Spleen (tissue), 11 donors: ENCODE measurements at regions not wholly inside any gene's neighbourhood (a gene's known extent, or its start where the extent isn't known, plus 50 kb on each side); places are given as distances from the start of the nearest gene placed in this dataset.

Experiments used
- DNase-seq: peaks from one replicate; pipeline ENCODE4 v3.0.0-alpha.2; 2020
- H3K27ac ChIP-seq, 8 donors: fragments of 200-600 bp; sonication (generic) in 7 of 8; 1 replicate in 4 of 8; 2 replicates in 4 of 8; pipeline versions ENCODE4 v1.5.0 to v1.8.0; 2016 to 2021; ENCODE audit warnings: inconsistent platforms in 4 of 8, mild to moderate bottlenecking in 4 of 8, moderate library complexity in 1 of 8
- H3K27me3 ChIP-seq, 7 donors: fragments of 200-600 bp; sonication (generic) in 6 of 7; replicated peaks in 1 of 7; 1 replicate in 4 of 7; 2 replicates in 3 of 7; pipeline versions ENCODE4 v1.5.0 to v1.8.0; 2016 to 2021; ENCODE audit warnings: inconsistent platforms in 3 of 7, mild to moderate bottlenecking in 1 of 7
- H3K36me3 ChIP-seq, 6 donors: fragments of 200-600 bp; sonication (generic) in 5 of 6; 1 replicate in 4 of 6; 2 replicates in 2 of 6; pipeline versions ENCODE4 v1.5.0 to v1.8.0; 2016 to 2021; ENCODE audit warnings: inconsistent platforms in 2 of 6
- H3K4me1 ChIP-seq, 6 donors: fragments of 200-600 bp; sonication (generic) in 5 of 6; 1 replicate in 3 of 6; 2 replicates in 3 of 6; pipeline versions ENCODE4 v1.5.0 to v1.8.0; 2016 to 2021; ENCODE audit warnings: inconsistent platforms in 3 of 6
- H3K4me3 ChIP-seq, 8 donors: fragments of 200-600 bp; sonication (generic) in 7 of 8; 1 replicate in 4 of 8; 2 replicates in 4 of 8; pipeline versions ENCODE4 v1.5.0 to v1.8.0; 2016 to 2021; ENCODE audit warnings: inconsistent platforms in 4 of 8, mild to moderate bottlenecking in 4 of 8, moderate library complexity in 2 of 8
- H3K9me3 ChIP-seq, 8 donors: fragments of 200-600 bp; sonication (generic) in 7 of 8; 1 replicate in 4 of 8; 2 replicates in 4 of 8; pipeline versions ENCODE4 v1.5.0 to v1.8.0; 2016 to 2021; ENCODE audit warnings: inconsistent platforms in 4 of 8
- CTCF ChIP-seq, 11 experiments: fragments of 200-600 bp in 7 of 11; fragments of 450-650 bp in 4 of 11; sonication (generic) in 4 of 11; IDR thresholded peaks in 8 of 11; conservative IDR thresholded peaks in 3 of 11; 1 replicate in 7 of 11; 2 replicates in 4 of 11; pipeline versions ENCODE4 v1.4.0 to v1.8.0; 2016 to 2021; ENCODE audit warnings: antibody characterized with exemption in 11 of 11, inconsistent platforms in 4 of 11, mild to moderate bottlenecking in 1 of 11
- POLR2A ChIP-seq, 3 donors: fragments of 450-650 bp; IDR thresholded peaks; one replicate each; pipeline ENCODE4 v1.5.1; 2017; ENCODE audit warnings: antibody characterized with exemption in 3 of 3, mild to moderate bottlenecking in 1 of 3
- POLR2AphosphoS5 ChIP-seq, 3 donors: sonication (generic); formaldehyde crosslinking; IDR thresholded peaks; one replicate each; pipeline ENCODE4 v1.5.1; 2017; ENCODE audit warnings: antibody characterized with exemption in 3 of 3
- WGBS, 5 donors: extraction: QIAGEN DNeasy Blood & Tissue Kit in 3 of 5; methylation state at CpG; one replicate each; pipeline versions ENCODE4 v1.1.5 to v1.1.7; 2013 to 2018; 5-methylcytosine and 5-hydroxymethylcytosine counted together
- intact Hi-C: fragments of 100-400 bp; cut with DNase I; formaldehyde crosslinking; loops from one replicate; pipeline ENCODE4 v1.15.0; 2023; ENCODE audit warnings: low total_unique reads
- donor health status: healthy with polysubstance abuse.
- donor health status: DM: no; HTN: no; CAD: no; lungs with moderate emphysema.
- donor health status: DM: no; HTN: no; CAD: no.
- donor health status: Bipolar disorder and iron deficiency.
- donor health status: healthy.
- donor health status: DM: no; HTN: no; CAD: no.
- donor health status: DM: yes; HTN: yes; CAD: no.

- no peak for TF ChIP-seq POLR2AphosphoS5 (IDR thresholded peaks at IDR 0.05)
- TF ChIP-seq CTCF (IDR thresholded peaks at IDR 0.05 in 8 of 11, conservative IDR thresholded peaks at IDR 0.05 in 3 of 11) = no peak
- no peak for DNase-seq
- no peaks in the 10 kb centered on the region for H3K36me3 ChIP-seq
- H3K4me3 ChIP-seq = no peak overlapping the region
- no peaks in the 10 kb centered on the region for H3K4me1 ChIP-seq
- H3K27ac ChIP-seq = no peak overlapping the region
- H3K27me3 ChIP-seq = no peaks in the 10 kb centered on the region
- intact Hi-C loops = no loop called here
- peaks cover 0 to 32% (median 11%) of the 10 kb centered on the region in 8 donors for H3K9me3 ChIP-seq
Measured at GRCh38 chr2:140041811-140042210, 1261.6 kb upstream of the NXPH2 start.

GRCh38 chr2:140041239-140041638 is 1261.0 kb upstream of the NXPH2 start:
- H3K9me3 ChIP-seq = peaks cover 0 to 38% (median 16%) of the 10 kb centered on the region in 8 donors
- intact Hi-C loops = no loop called here
- H3K4me3 ChIP-seq = no peak overlapping the region
- no peak overlapping the region for H3K27ac ChIP-seq
- H3K27me3 ChIP-seq = no peaks in the 10 kb centered on the region
- 59 to 84% (median 73%) methylated on average over 1 of the region's 1 CpG for WGBS, 5 donors
- TF ChIP-seq POLR2A (IDR thresholded peaks at IDR 0.05) = no peak
- TF ChIP-seq POLR2AphosphoS5 (IDR thresholded peaks at IDR 0.05) = no peak
- no peak for TF ChIP-seq CTCF (IDR thresholded peaks at IDR 0.05 in 8 of 11, conservative IDR thresholded peaks at IDR 0.05 in 3 of 11)
- no peaks in the 10 kb centered on the region for H3K4me1 ChIP-seq
- no peaks in the 10 kb centered on the region for H3K36me3 ChIP-seq
- DNase-seq = no peak

GRCh38 chr2:140033638-140034037 is 1253.4 kb upstream of the NXPH2 start:
- intact Hi-C loops = no loop called here
- TF ChIP-seq POLR2A (IDR thresholded peaks at IDR 0.05) (no peak), CTCF (IDR thresholded peaks at IDR 0.05 in 8 of 11, conservative IDR thresholded peaks at IDR 0.05 in 3 of 11) (no peak), POLR2AphosphoS5 (IDR thresholded peaks at IDR 0.05) (no peak)
- no peak overlapping the region for H3K27ac ChIP-seq
- no peaks in the 10 kb centered on the region for H3K36me3 ChIP-seq
- no peak for DNase-seq
- 73 to 89% (median 82%) methylated on average over 2 of the region's 2 CpGs for WGBS, 5 donors
- H3K27me3 ChIP-seq = no peaks in the 10 kb centered on the region
- peaks cover 0 to 32% (median 15%) of the 10 kb centered on the region in 8 donors for H3K9me3 ChIP-seq
- H3K4me1 ChIP-seq = no peaks in the 10 kb centered on the region
- H3K4me3 ChIP-seq = no peak overlapping the region

- no peaks in the 10 kb centered on the region for H3K27me3 ChIP-seq
- intact Hi-C loops = no loop called here
- peaks cover 0 to 7% (median 0%) of the 10 kb centered on the region in 8 donors for H3K9me3 ChIP-seq
- H3K36me3 ChIP-seq = no peaks in the 10 kb centered on the region
- no peaks in the 10 kb centered on the region for H3K4me1 ChIP-seq
- TF ChIP-seq POLR2AphosphoS5 (IDR thresholded peaks at IDR 0.05) (no peak), CTCF (IDR thresholded peaks at IDR 0.05 in 8 of 11, conservative IDR thresholded peaks at IDR 0.05 in 3 of 11) (no peak), POLR2A (IDR thresholded peaks at IDR 0.05) (no peak)
- 86 to 96% (median 94%) methylated on average over 1 of the region's 1 CpG for WGBS, 5 donors
- no peak overlapping the region for H3K27ac ChIP-seq
- DNase-seq = no peak
- no peak overlapping the region for H3K4me3 ChIP-seq
Measured at GRCh38 chr2:140027966-140028365, 1247.8 kb upstream of the NXPH2 start.
